Erythroblast (primary cell): ENCODE measurements at regions not wholly inside any gene's neighbourhood (a gene's known extent, or its start where the extent isn't known, plus 50 kb on each side); places are given as distances from the start of the nearest gene placed in this dataset.

Experiments
- GATA1 ChIP-seq: IDR thresholded peaks from 2 replicates; pipeline ENCODE4 v1.6.1; 2011; ENCODE audit warnings: low read depth, mild to moderate bottlenecking, control low read depth, low read length, moderate library complexity
- POLR2A ChIP-seq: IDR thresholded peaks from 2 replicates; pipeline ENCODE4 v1.6.1; 2011; ENCODE audit warnings: mild to moderate bottlenecking, low read length

GRCh38 chr2:18411626-18412025, 148.8 kb downstream of the RDH14 start:
- TF ChIP-seq POLR2A (no peak), GATA1 (no peak)
